Hematopoietic multipotent progenitor cell (in vitro differentiated cells): ENCODE measurements at regions not wholly inside any gene's neighbourhood (a gene's known extent, or its start where the extent isn't known, plus 50 kb on each side); places are given as distances from the start of the nearest gene placed in this dataset.
"Not testable (repeated sequence)": the region's sequence is repeated elsewhere in the genome, so short reads cannot be mapped to it uniquely, and the experiment has no call there.

Experiments
- DNase-seq, 3 donors: peaks; one replicate each; pipeline ENCODE4 v3.0.0-alpha.2; 2011 to 2015; ENCODE audit warnings: low read depth in 2 of 3, low spot score in 2 of 3

GRCh38 chr4:81586706-81587105, 115.0 kb upstream of the RASGEF1B start:
- no peak for DNase-seq

GRCh38 chr4:81580994-81581374, 109.3 kb upstream of the RASGEF1B start:
- not testable (repeated sequence) for DNase-seq

GRCh38 chr4:81580346-81580993, 108.8 kb upstream of the RASGEF1B start:
- no peak for DNase-seq

- no peak for DNase-seq
These were observed 105.7 kb upstream of the RASGEF1B start for GRCh38 chr4:81577392-81577791.

- no peak for DNase-seq
These were observed 103.3 kb upstream of the RASGEF1B start for GRCh38 chr4:81574991-81575390.

- no peak for DNase-seq
These were observed 102.1 kb upstream of the RASGEF1B start for GRCh38 chr4:81573840-81574239.

- no peak for DNase-seq
These were observed 100.7 kb upstream of the RASGEF1B start for GRCh38 chr4:81572402-81572801.

GRCh38 chr4:81571105-81571504, 99.4 kb upstream of the RASGEF1B start:
- DNase-seq, result no peak

- DNase-seq, result no peak
These were observed 94.5 kb upstream of the RASGEF1B start for GRCh38 chr4:81566161-81566591.

- DNase-seq, result no peak
These were observed 93.6 kb upstream of the RASGEF1B start for GRCh38 chr4:81565142-81565870.

- DNase-seq, result no peak
These were observed 92.3 kb upstream of the RASGEF1B start for GRCh38 chr4:81564025-81564424.

GRCh38 chr4:81562093-81562492, 90.4 kb upstream of the RASGEF1B start:
- DNase-seq, result peak in 2 of 3 donors; percentile 39 to 77

GRCh38 chr4:81557306-81557705, 85.6 kb upstream of the RASGEF1B start:
- no peak for DNase-seq

GRCh38 chr4:81555489-81555888, 83.8 kb upstream of the RASGEF1B start:
- DNase-seq, result no peak

GRCh38 chr4:81552086-81552485, 80.4 kb upstream of the RASGEF1B start:
- no peak for DNase-seq

GRCh38 chr4:81550388-81550859, 78.7 kb upstream of the RASGEF1B start:
- no peak for DNase-seq

- no peak for DNase-seq
These were observed 78.3 kb upstream of the RASGEF1B start for GRCh38 chr4:81549984-81550383.

GRCh38 chr4:81546777-81547176, 75.1 kb upstream of the RASGEF1B start:
- DNase-seq, result no peak

GRCh38 chr4:81541161-81541945, 69.6 kb upstream of the RASGEF1B start:
- DNase-seq, result no peak

GRCh38 chr4:81538716-81539427, 67.2 kb upstream of the RASGEF1B start:
- peak in 1 of 3 donors; percentile 43 for DNase-seq

GRCh38 chr4:81531410-81531809, 59.7 kb upstream of the RASGEF1B start:
- no peak for DNase-seq
